Osteocyte (in vitro differentiated cells): ENCODE measurements at regions not wholly inside any gene's neighbourhood (a gene's known extent, or its start where the extent isn't known, plus 50 kb on each side); places are given as distances from the start of the nearest gene placed in this dataset.
A peak's percentile ranks its signal among the peaks of the same experiment; 100 is the strongest.

Source experiments
- DNase-seq: peaks from one replicate; pipeline ENCODE4 v3.0.0; 2021; ENCODE audit warnings: mixed read lengths; ENCODE audit not compliant: unreplicated experiment; ENCODE audit errors: extremely low spot score
- H3K27ac Mint-ChIP-seq: one replicate; pipeline ENCODE4 v1.8.0; 2021; ENCODE audit warnings: mild to moderate bottlenecking, mixed read lengths; ENCODE audit not compliant: unreplicated experiment
- H3K27me3 Mint-ChIP-seq: one replicate; pipeline ENCODE4 v1.8.0; 2021; ENCODE audit warnings: mixed read lengths; ENCODE audit not compliant: unreplicated experiment
- H3K36me3 Mint-ChIP-seq: one replicate; pipeline ENCODE4 v1.8.0; 2021; ENCODE audit warnings: mixed read lengths; ENCODE audit not compliant: unreplicated experiment
- H3K4me1 Mint-ChIP-seq: one replicate; pipeline ENCODE4 v1.8.0; 2021; ENCODE audit warnings: mixed read lengths; ENCODE audit not compliant: unreplicated experiment
- H3K4me3 Mint-ChIP-seq: one replicate; pipeline ENCODE4 v1.8.0; 2021; ENCODE audit warnings: mild to moderate bottlenecking, moderate library complexity, mixed read lengths; ENCODE audit not compliant: unreplicated experiment
- H3K9me3 Mint-ChIP-seq: one replicate; pipeline ENCODE4 v1.8.0; 2021; ENCODE audit warnings: mixed read lengths; ENCODE audit not compliant: unreplicated experiment
- TF ChIP-seq, protein P1 (sequence below): fragments of 200-600 bp; sonication (generic); IDR thresholded peaks from 2 replicates; pipeline ENCODE4 v1.5.0; 2021; ENCODE audit warnings: antibody characterized with exemption, mild to moderate bottlenecking, moderate library complexity

GRCh38 chr2:221161186-221161585, 410.9 kb downstream of the EPHA4 start:
- no peaks in the 10 kb centered on the region for H3K27me3 Mint-ChIP-seq
- H3K36me3 Mint-ChIP-seq: no peaks in the 10 kb centered on the region
- H3K9me3 Mint-ChIP-seq: no peaks in the 10 kb centered on the region
- H3K27ac Mint-ChIP-seq: no peak overlapping the region
- TF ChIP-seq, protein P1, sequence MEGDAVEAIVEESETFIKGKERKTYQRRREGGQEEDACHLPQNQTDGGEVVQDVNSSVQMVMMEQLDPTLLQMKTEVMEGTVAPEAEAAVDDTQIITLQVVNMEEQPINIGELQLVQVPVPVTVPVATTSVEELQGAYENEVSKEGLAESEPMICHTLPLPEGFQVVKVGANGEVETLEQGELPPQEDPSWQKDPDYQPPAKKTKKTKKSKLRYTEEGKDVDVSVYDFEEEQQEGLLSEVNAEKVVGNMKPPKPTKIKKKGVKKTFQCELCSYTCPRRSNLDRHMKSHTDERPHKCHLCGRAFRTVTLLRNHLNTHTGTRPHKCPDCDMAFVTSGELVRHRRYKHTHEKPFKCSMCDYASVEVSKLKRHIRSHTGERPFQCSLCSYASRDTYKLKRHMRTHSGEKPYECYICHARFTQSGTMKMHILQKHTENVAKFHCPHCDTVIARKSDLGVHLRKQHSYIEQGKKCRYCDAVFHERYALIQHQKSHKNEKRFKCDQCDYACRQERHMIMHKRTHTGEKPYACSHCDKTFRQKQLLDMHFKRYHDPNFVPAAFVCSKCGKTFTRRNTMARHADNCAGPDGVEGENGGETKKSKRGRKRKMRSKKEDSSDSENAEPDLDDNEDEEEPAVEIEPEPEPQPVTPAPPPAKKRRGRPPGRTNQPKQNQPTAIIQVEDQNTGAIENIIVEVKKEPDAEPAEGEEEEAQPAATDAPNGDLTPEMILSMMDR: no peak
- no peak for DNase-seq
- no peak overlapping the region for H3K4me3 Mint-ChIP-seq
- H3K4me1 Mint-ChIP-seq: peaks cover 7% of the 10 kb centered on the region

- H3K36me3 Mint-ChIP-seq: no peaks in the 10 kb centered on the region
- no peaks in the 10 kb centered on the region for H3K27me3 Mint-ChIP-seq
- H3K9me3 Mint-ChIP-seq: no peaks in the 10 kb centered on the region
- no peak for DNase-seq
- no peak overlapping the region for H3K4me3 Mint-ChIP-seq
- peaks cover 12% of the 10 kb centered on the region for H3K4me1 Mint-ChIP-seq
- peak overlapping the region; percentile 62 for H3K27ac Mint-ChIP-seq
- TF ChIP-seq, protein P1: no peak
Observed at GRCh38 chr2:221166292-221166691, 405.8 kb downstream of the EPHA4 start.

- Mint-ChIP-seq H3K27ac (no peak overlapping the region), H3K4me1 (peaks cover 12% of the 10 kb centered on the region), H3K9me3 (no peaks in the 10 kb centered on the region), H3K27me3 (no peaks in the 10 kb centered on the region), H3K36me3 (no peaks in the 10 kb centered on the region), H3K4me3 (no peak overlapping the region)
- DNase-seq: no peak
- TF ChIP-seq, protein P1: no peak
Observed at GRCh38 chr2:221167561-221167960, 404.5 kb downstream of the EPHA4 start.

DNA sequence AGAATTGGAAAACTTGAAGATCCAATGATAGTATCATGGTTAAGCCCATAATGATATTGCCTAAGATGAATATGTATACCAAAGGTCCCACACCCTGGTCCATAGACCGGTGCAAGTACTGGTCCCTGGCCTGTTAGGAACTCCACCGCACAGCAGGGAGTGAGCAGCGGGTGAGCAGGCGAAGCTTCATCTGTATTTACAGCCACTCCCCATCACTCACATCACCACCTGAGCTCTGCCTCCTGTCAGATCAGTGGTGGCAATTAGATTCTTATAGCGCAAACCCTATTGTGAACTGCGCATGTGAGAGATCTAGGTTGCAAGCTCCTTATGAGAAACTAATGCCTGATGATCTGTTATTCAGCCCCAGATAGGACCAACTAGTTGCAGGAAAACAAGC, 402.4 kb downstream of the EPHA4 start:
- TF ChIP-seq, protein P1: no peak
- no peak overlapping the region for H3K27ac Mint-ChIP-seq
- no peaks in the 10 kb centered on the region for H3K36me3 Mint-ChIP-seq
- H3K4me1 Mint-ChIP-seq: peaks cover 12% of the 10 kb centered on the region
- no peaks in the 10 kb centered on the region for H3K27me3 Mint-ChIP-seq
- no peaks in the 10 kb centered on the region for H3K9me3 Mint-ChIP-seq
- no peak overlapping the region for H3K4me3 Mint-ChIP-seq
- no peak for DNase-seq

DNA sequence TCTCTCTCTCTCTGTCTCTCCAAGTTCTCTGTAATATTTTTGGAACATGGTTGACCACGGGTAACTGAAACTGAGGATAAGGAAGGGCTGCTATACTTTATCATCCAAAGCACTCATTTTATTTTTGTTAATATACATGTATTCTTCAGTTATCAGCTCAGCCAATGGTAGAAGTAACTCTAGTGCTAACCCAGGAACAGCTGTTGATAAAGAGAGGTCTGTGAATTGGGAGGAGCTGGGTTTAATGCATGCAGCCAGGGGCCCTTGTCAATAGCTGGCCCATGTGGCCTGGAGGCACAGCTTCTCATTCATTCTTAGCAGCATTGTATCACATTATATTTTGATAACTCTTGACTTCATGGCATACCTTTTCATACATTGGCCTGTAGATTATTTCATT, 401.6 kb downstream of the EPHA4 start:
- TF ChIP-seq, protein P1: no peak
- Mint-ChIP-seq H3K27ac (no peak overlapping the region), H3K27me3 (no peaks in the 10 kb centered on the region), H3K4me3 (no peak overlapping the region), H3K9me3 (no peaks in the 10 kb centered on the region), H3K4me1 (peaks cover 10% of the 10 kb centered on the region), H3K36me3 (no peaks in the 10 kb centered on the region)
- DNase-seq: no peak
